ENCODE measurements at regions not wholly inside any gene's neighbourhood (a gene's known extent, or its start where the extent isn't known, plus 50 kb on each side); places are given as distances from the start of the nearest gene placed in this dataset.

DNA sequence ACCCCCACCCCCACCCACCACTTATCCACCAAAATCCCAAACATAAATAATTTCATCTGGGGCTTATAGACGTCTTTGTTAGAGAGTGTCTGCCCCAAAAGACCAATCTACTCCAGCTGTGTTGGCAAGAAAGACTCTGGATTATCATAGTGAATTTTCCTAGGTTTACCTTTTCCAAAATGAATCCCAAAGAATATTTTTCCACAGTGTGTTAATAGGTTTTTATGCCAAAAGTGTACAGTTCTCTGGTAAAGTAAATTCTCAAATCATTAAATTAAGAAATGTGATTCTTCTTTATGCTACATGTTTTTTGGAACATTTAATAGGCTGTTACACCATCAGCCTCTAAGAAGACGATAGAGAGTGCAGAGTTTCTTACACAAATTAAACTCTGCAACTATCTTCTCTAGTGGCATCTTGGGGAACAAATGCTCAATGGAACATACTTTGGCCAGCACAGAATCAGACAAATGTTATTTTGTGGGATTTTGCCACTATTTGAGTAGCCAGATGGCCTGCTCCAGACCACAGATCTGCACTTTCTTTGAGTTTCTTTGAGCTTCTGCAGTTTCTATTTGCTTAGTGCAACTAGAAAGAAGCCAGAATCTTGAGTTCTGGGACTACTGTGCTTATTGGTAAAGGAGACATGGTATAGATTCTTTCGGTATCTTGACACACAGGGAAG lies 206.0 kb downstream of the KIT start:
- no peaks in the 10 kb centered on the region for H3K36me3 Mint-ChIP-seq (ENCODE audit: insufficient read depth in 1 of 3, low read depth in 3 of 3)
- no peak overlapping the region for H2BK120ac ChIP-seq (ENCODE audit: low read depth, low read length, poor library complexity, severe bottlenecking)
- no peak for DNase-seq
- H4K91ac ChIP-seq (ENCODE audit: insufficient read length, low read depth, low read length): no peak overlapping the region
- no peak overlapping the region for H3T11ph ChIP-seq (ENCODE audit: low read length)
- no peak overlapping the region for H3K56ac ChIP-seq (ENCODE audit: insufficient read length, low read depth, low read length)
- H2AFZ ChIP-seq (ENCODE audit: low read length): no peak overlapping the region
- H3K4me2 ChIP-seq (ENCODE audit: insufficient read depth, insufficient read length, low read length): no peak overlapping the region
- H3K9ac ChIP-seq (ENCODE audit: extremely low read depth, insufficient read length, low read length): no peak overlapping the region
- peaks cover 4% of the 10 kb centered on the region for H3K27me3 Mint-ChIP-seq (ENCODE audit: low read depth)
- no peaks in the 10 kb centered on the region for H3K23me2 ChIP-seq (ENCODE audit: insufficient read length, low read depth, low read length, poor library complexity, severe bottlenecking)
- H3K27ac Mint-ChIP-seq: no peak overlapping the region
- H4K20me1 ChIP-seq (ENCODE audit: control insufficient read depth, insufficient read depth, insufficient read length): no peaks in the 10 kb centered on the region
- TF ChIP-seq, protein P1, sequence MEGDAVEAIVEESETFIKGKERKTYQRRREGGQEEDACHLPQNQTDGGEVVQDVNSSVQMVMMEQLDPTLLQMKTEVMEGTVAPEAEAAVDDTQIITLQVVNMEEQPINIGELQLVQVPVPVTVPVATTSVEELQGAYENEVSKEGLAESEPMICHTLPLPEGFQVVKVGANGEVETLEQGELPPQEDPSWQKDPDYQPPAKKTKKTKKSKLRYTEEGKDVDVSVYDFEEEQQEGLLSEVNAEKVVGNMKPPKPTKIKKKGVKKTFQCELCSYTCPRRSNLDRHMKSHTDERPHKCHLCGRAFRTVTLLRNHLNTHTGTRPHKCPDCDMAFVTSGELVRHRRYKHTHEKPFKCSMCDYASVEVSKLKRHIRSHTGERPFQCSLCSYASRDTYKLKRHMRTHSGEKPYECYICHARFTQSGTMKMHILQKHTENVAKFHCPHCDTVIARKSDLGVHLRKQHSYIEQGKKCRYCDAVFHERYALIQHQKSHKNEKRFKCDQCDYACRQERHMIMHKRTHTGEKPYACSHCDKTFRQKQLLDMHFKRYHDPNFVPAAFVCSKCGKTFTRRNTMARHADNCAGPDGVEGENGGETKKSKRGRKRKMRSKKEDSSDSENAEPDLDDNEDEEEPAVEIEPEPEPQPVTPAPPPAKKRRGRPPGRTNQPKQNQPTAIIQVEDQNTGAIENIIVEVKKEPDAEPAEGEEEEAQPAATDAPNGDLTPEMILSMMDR (conservative IDR thresholded peaks at IDR 0.05): no peak
- no peak overlapping the region for H3K14ac ChIP-seq (ENCODE audit: insufficient read depth, low read length)
- no peak overlapping the region for H3K27ac ChIP-seq (ENCODE audit: insufficient read length, low read depth, low read length)
- H3K79me1 ChIP-seq (ENCODE audit: insufficient read depth, low read depth, low read length, poor library complexity, severe bottlenecking): no peaks in the 10 kb centered on the region
- no peak overlapping the region for H4K5ac ChIP-seq (ENCODE audit: insufficient read length, low read depth, low read length)
- no peaks in the 10 kb centered on the region for H3K4me1 Mint-ChIP-seq
- H3K9me3 ChIP-seq (ENCODE audit: control insufficient read depth, low read depth, low read length): no peaks in the 10 kb centered on the region
- no peaks in the 10 kb centered on the region for H3K79me2 ChIP-seq (ENCODE audit: insufficient read depth, low read length)
- H3K18ac ChIP-seq (ENCODE audit: insufficient read length, low read depth, low read length): no peak overlapping the region
- H4K8ac ChIP-seq (replicated peaks; ENCODE audit: insufficient read length, low read depth, low read length): no peak overlapping the region
- H3K4me1 ChIP-seq (ENCODE audit: insufficient read depth, low read length): no peaks in the 10 kb centered on the region
- no peak overlapping the region for H2BK15ac ChIP-seq (ENCODE audit: low read depth, low read length)
- no peaks in the 10 kb centered on the region for H3K9me3 Mint-ChIP-seq
- H3K4me3 Mint-ChIP-seq: no peak overlapping the region
- H3K23ac ChIP-seq (ENCODE audit: insufficient read length, low read depth, low read length): no peak overlapping the region
- H3K4ac ChIP-seq (ENCODE audit: low read depth, low read length): no peak overlapping the region
- no CpG with 5 or more reads among the region's 3 CpGs for WGBS (ENCODE audit: extremely low coverage, insufficient read length, low lambda C conversion rate)
- no peak overlapping the region for H2BK12ac ChIP-seq (ENCODE audit: insufficient read length, low read depth, low read length)
- H2BK20ac ChIP-seq (ENCODE audit: low read depth, low read length, poor library complexity, severe bottlenecking): no peak overlapping the region
- no peak overlapping the region for H2BK5ac ChIP-seq (ENCODE audit: insufficient read length, low read length)
- no peak overlapping the region for H2AK5ac ChIP-seq (ENCODE audit: insufficient read length, low read length)
- no peaks in the 10 kb centered on the region for H3K27me3 ChIP-seq (ENCODE audit: insufficient read depth, low read length)
